OCI-LY1 (cell line): ENCODE measurements at regions not wholly inside any gene's neighbourhood (a gene's known extent, or its start where the extent isn't known, plus 50 kb on each side); places are given as distances from the start of the nearest gene placed in this dataset.

Experiments used
- H2AFZ ChIP-seq: fragments of 200-600 bp; sonication (generic), shearing (Covaris generic); 2 replicates; pipeline ENCODE4 v1.6.0; 2014; ENCODE audit warnings: antibody characterized with exemption, mild to moderate bottlenecking, low read length
- H3F3A ChIP-seq: fragments of 200-600 bp; sonication (generic), shearing (Covaris generic); 2 replicates; pipeline ENCODE4 v1.6.0; 2014; ENCODE audit warnings: mild to moderate bottlenecking, antibody characterized with exemption, low read length, moderate library complexity; ENCODE audit not compliant: insufficient read depth
- H3K27ac ChIP-seq: fragments of 200-600 bp; sonication (generic); 2 replicates; pipeline ENCODE4 v1.5.1; 2014; ENCODE audit warnings: low read length, mixed run types, mild to moderate bottlenecking, low read depth; ENCODE audit not compliant: poor library complexity, severe bottlenecking
- H3K27me3 ChIP-seq: fragments of 200-600 bp; sonication (generic); 2 replicates; pipeline ENCODE4 v1.6.0; 2014; ENCODE audit warnings: antibody characterized with exemption, mild to moderate bottlenecking, low read length, moderate library complexity; ENCODE audit not compliant: insufficient read depth
- H3K36me3 ChIP-seq: fragments of 200-600 bp; sonication (generic); 2 replicates; pipeline ENCODE4 v1.6.1; 2014; ENCODE audit warnings: mild to moderate bottlenecking, antibody characterized with exemption, low read length, moderate library complexity, mixed read lengths; ENCODE audit not compliant: insufficient read depth
- H3K4me1 ChIP-seq: fragments of 200-600 bp; sonication (generic); 2 replicates; pipeline ENCODE4 v1.5.1; 2014; ENCODE audit warnings: mild to moderate bottlenecking, low read length, moderate library complexity; ENCODE audit not compliant: insufficient read depth, severe bottlenecking
- H3K4me2 ChIP-seq: fragments of 200-600 bp; sonication (generic), shearing (Covaris generic); 2 replicates; pipeline ENCODE4 v1.6.1; 2014; ENCODE audit warnings: low read length
- H3K4me3 ChIP-seq: fragments of 200-600 bp; sonication (generic); 2 replicates; pipeline ENCODE4 v1.5.1; 2014; ENCODE audit warnings: low read length, low read depth, mild to moderate bottlenecking, mixed read lengths; ENCODE audit not compliant: poor library complexity, severe bottlenecking
- H3K79me2 ChIP-seq: fragments of 200-600 bp; shearing (Covaris generic); 2 replicates; pipeline ENCODE4 v1.6.1; 2016; ENCODE audit warnings: mixed run types, low read length, mixed read lengths; ENCODE audit not compliant: insufficient read depth
- H3K9ac ChIP-seq: fragments of 200-600 bp; sonication (generic), shearing (Covaris generic); 2 replicates; pipeline ENCODE4 v1.6.1; 2014; ENCODE audit warnings: mild to moderate bottlenecking, low read length, mixed read lengths
- H3K9me2 ChIP-seq: fragments of 200-600 bp; sonication (generic), shearing (Covaris generic); 2 replicates; pipeline ENCODE4 v1.6.1; 2014; ENCODE audit warnings: low read depth, mild to moderate bottlenecking, low read length, mixed read lengths
- H3K9me3 ChIP-seq: fragments of 200-600 bp; shearing (Covaris generic); 2 replicates; pipeline ENCODE4 v1.6.1; 2014; ENCODE audit warnings: low read length, mixed read lengths
- H4K20me1 ChIP-seq: fragments of 200-600 bp; sonication (generic), shearing (Covaris generic); 2 replicates; pipeline ENCODE4 v1.6.0; 2016; ENCODE audit warnings: mild to moderate bottlenecking, low read length; ENCODE audit not compliant: insufficient read depth
- EZH2 ChIP-seq: fragments of 200-600 bp; sonication (generic), shearing (Covaris generic); IDR thresholded peaks from 2 replicates; pipeline ENCODE4 v1.8.0; 2017; ENCODE audit warnings: borderline replicate concordance, mixed run types, mild to moderate bottlenecking, antibody characterized with exemption, low read length, moderate library complexity, mixed read lengths
- TF ChIP-seq, protein P1 (sequence below): fragments of 200-600 bp; sonication (generic), shearing (Covaris generic); IDR thresholded peaks from 2 replicates; pipeline ENCODE4 v1.5.1; 2017; ENCODE audit warnings: mild to moderate bottlenecking, antibody characterized with exemption, low read length, moderate library complexity, mixed read lengths

- no peaks in the 10 kb centered on the region for H3F3A ChIP-seq
- no peaks in the 10 kb centered on the region for H3K4me1 ChIP-seq
- no peaks in the 10 kb centered on the region for H3K36me3 ChIP-seq
- H3K9ac ChIP-seq = no peak overlapping the region
- H3K79me2 ChIP-seq = no peaks in the 10 kb centered on the region
- no peaks in the 10 kb centered on the region for H3K27me3 ChIP-seq
- H3K4me3 ChIP-seq = no peak overlapping the region
- no peaks in the 10 kb centered on the region for H3K9me3 ChIP-seq
- no peak for TF ChIP-seq EZH2
- TF ChIP-seq, protein P1, sequence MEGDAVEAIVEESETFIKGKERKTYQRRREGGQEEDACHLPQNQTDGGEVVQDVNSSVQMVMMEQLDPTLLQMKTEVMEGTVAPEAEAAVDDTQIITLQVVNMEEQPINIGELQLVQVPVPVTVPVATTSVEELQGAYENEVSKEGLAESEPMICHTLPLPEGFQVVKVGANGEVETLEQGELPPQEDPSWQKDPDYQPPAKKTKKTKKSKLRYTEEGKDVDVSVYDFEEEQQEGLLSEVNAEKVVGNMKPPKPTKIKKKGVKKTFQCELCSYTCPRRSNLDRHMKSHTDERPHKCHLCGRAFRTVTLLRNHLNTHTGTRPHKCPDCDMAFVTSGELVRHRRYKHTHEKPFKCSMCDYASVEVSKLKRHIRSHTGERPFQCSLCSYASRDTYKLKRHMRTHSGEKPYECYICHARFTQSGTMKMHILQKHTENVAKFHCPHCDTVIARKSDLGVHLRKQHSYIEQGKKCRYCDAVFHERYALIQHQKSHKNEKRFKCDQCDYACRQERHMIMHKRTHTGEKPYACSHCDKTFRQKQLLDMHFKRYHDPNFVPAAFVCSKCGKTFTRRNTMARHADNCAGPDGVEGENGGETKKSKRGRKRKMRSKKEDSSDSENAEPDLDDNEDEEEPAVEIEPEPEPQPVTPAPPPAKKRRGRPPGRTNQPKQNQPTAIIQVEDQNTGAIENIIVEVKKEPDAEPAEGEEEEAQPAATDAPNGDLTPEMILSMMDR = no peak
- H3K9me2 ChIP-seq = no peaks in the 10 kb centered on the region
- no peak overlapping the region for H3K27ac ChIP-seq
- no peak overlapping the region for H3K4me2 ChIP-seq
- H2AFZ ChIP-seq = no peak overlapping the region
- no peaks in the 10 kb centered on the region for H4K20me1 ChIP-seq
Observed at GRCh38 chrX:30153881-30154260, 61.5 kb upstream of the MAGEB2 start.

- no peaks in the 10 kb centered on the region for H3K9me2 ChIP-seq
- H3K9me3 ChIP-seq = no peaks in the 10 kb centered on the region
- H3F3A ChIP-seq = no peaks in the 10 kb centered on the region
- no peaks in the 10 kb centered on the region for H3K27me3 ChIP-seq
- H3K4me1 ChIP-seq = no peaks in the 10 kb centered on the region
- no peaks in the 10 kb centered on the region for H4K20me1 ChIP-seq
- no peak overlapping the region for H3K27ac ChIP-seq
- H3K4me3 ChIP-seq = no peak overlapping the region
- no peak overlapping the region for H3K9ac ChIP-seq
- H3K4me2 ChIP-seq = no peak overlapping the region
- TF ChIP-seq, protein P1 = no peak
- no peak for TF ChIP-seq EZH2
- no peaks in the 10 kb centered on the region for H3K79me2 ChIP-seq
- no peak overlapping the region for H2AFZ ChIP-seq
- H3K36me3 ChIP-seq = no peaks in the 10 kb centered on the region
Observed at GRCh38 chrX:30156009-30156408, 59.4 kb upstream of the MAGEB2 start.

DNA sequence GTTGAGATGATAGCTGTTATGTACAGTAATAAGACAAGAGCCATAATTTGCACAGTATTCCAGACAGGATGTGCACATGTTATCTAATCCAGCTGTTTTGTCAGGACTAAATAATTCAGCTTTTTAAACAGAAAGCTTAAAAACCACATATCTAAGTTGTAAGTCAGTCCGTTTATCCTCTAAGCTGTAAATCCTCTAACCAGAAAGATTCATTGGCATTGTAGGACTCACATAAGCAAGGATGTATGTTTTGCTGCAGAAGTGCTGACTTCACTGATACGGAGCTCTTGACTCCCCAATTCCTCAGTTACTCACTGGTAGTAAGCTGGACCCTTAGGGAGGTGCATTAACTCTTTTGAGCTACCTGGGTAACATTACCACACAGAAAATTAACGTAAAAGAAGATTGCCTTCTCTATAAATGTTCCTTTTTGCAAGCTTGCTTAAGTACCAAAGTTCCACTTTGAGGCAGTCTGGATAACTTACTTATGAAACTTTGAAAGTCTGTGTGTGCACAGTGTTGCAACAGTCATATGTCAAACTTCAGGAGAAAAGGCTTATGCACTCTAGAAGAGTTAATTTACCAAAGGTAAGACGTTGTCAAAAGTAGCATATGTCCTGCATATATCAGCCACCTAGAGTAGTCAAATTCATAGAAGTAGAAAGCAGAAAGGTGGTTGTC is 58.3 kb upstream of the MAGEB2 start:
- H3K4me1 ChIP-seq = no peaks in the 10 kb centered on the region
- H3K27ac ChIP-seq = no peak overlapping the region
- no peak overlapping the region for H3K9ac ChIP-seq
- no peaks in the 10 kb centered on the region for H3K36me3 ChIP-seq
- no peak overlapping the region for H2AFZ ChIP-seq
- H3K9me3 ChIP-seq = no peaks in the 10 kb centered on the region
- no peaks in the 10 kb centered on the region for H3F3A ChIP-seq
- H3K4me2 ChIP-seq = no peak overlapping the region
- TF ChIP-seq, protein P1 = no peak
- TF ChIP-seq EZH2 = no peak
- H4K20me1 ChIP-seq = no peaks in the 10 kb centered on the region
- no peak overlapping the region for H3K4me3 ChIP-seq
- no peaks in the 10 kb centered on the region for H3K79me2 ChIP-seq
- no peaks in the 10 kb centered on the region for H3K27me3 ChIP-seq
- H3K9me2 ChIP-seq = no peaks in the 10 kb centered on the region
